ENCODE measurements at regions not wholly inside any gene's neighbourhood (a gene's known extent, or its start where the extent isn't known, plus 50 kb on each side); places are given as distances from the start of the nearest gene placed in this dataset.
A peak's percentile ranks its signal among the peaks of the same experiment; 100 is the strongest.

DNA sequence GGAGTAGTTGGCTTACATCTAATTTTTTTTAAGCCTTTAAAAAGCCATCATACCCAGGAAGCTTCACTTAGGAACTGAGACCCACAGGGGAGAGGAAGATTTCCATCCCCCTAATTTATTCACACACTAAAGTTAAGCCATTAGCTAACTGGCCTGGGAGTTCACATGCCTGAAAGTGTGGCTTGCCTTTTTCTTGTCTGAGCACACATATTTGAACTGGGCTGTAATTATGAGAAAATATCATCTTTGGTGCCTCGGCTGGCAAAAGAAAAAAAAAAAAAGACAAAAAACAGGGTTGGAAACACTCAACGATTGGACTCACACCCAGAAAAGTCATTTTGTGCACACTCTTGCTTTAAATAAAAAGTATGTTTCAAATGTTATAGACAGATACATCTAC, 847.3 kb downstream of the MAT2B start:
- no peak for DNase-seq

DNA sequence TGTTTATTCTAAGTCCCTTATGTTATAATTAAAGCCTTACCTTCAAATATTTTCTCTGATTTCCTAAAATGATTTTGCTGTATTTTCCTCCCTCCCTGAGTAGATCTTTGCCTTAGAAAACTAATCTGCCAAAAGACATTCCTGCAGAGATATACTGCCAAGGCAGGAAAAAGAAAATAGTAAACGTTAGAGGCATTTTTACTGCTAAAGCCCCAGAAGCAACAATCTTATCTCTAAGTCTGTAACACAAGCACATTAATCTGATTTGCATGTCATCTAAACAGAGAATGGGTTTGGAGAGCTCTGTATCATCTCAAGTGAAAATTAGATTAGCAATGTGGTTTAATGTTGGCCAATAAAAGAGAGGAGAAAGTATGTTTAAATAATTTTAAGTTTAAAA, 847.7 kb downstream of the MAT2B start:
- DNase-seq, result no peak

DNA sequence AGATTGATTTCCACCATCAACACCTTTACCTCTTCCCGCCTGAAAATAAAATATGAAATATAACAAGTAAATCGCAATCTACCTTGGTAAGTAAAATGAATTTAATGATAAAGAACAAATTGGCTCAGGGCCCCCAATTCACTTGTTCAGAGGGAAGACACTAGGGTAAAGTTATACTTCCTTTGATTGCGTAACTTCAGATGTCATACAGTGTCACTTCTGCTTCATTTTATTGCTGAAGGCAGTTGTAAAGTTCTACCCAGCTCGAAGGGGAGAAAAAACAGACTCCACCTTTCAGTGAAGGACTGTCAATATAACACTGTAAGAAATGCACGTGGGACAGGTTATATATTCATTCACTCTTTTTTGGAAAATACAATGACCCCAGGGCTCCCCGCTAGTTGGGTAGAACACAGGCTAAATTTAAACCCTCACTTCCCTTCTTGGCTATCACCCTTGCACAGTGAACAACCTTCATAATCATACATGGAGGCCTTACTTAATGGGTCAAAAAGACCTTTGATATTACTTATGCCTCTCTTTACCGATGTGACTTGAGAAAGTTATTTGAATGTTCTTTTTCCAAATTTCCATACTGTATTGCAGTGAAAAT, 848.8 kb downstream of the MAT2B start:
- DNase-seq, result no peak

DNA sequence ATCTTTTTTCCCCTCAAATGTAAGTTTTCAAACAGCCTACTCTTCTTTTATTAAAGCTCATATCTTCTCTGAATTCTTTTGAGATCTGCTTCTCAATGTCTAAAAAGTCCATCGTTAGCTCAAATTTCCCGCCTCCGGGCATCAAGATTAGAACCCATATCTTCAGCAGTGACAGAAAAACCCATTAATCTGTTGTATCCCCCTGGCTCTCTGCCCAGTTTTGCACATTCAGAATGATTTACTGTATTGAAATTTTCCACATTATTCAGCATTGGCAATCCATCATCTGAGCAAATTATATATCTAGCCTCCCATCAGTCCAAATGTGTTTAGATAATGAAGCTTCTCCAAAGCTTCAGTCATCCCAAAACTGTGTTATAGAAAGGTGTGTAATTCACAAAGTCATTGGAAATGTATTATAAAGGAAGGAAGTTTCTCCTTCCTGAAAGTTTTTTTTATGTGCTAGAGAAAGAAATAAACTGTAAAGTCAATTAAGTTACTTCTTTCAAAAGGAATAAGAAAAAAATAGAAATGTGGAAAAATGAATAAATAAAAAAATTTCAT, 849.9 kb downstream of the MAT2B start:
- DNase-seq, result no peak

DNA sequence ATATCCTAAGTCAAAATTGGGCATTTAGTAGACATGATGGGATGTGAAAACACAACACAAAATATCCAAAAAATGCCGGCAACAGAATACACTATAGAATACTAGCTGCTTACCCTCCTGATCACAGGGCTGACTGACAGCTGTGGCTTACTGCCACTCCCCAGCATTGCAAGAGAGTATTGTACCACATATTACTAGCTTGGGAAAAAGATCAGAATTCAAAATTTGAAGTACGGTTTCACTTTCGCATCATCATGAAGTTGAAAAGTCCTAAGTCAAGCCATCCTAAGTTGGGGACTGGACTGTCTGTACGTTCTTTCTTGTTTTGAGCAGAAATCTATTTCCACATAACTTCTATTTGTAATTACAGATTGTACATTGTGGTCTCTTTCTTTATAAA, 851.4 kb downstream of the MAT2B start:
- no peak for DNase-seq

DNA sequence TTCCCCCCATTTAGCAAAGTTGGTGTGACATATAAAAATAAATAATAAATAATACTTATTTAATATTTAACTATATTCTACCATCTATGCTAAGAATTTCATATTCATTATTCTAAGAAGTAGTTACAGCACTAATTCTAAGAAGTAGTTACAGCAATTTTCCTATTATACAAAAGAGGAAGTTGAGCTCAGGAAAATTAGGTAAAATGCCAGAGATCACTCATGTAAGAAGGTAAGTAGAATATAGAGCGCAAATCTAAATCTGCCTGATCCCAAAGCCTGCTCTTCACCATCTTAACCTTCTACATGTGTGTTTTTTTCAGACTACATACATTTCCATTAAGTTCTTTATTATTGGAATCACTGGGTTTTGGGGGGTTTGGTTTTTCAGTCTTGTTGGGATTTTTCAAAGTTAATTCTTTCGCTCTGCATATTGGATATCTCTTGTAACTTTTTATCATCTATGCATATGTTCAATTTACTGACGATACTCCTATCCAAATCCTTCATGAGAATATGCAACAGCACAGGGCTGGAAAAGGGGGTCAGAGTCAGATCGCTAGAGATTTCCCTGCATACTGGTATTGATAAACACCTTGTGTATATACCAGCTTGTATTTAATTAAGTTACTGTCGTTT, 852.1 kb downstream of the MAT2B start:
- no peak for DNase-seq

DNA sequence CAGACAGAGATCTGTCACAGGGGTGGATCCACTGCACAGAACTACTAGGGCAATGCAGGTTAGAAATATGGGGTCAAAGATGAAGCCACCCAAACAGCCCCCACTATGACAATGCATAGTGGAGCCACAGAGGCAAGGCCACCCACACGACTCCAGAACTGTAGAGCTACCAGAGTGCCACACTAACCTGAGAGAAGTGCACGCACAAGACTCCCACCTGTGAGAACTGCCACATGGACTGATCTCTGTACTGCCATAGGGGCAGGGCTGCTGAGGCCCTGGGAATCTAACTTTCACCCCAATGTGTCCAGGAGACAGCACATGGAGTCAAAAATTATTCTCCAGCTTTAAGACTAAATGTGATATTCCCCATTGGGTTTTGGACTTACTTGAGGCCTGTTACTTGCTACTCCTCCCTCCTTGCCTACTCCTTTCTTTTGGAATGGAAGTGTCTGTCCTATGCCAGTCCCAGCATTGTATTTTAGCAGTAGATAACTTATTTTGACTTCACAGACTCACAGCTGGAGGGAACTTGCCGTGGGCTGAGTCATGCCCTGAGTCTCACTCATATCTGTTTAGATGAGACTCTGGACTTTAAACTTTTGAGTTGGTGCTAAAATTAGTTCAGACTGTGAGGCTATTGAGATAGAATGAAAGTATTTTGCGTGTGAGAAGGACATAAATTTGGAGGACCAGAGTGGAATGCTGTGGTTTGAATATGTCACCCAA, 853.3 kb downstream of the MAT2B start:
- DNase-seq, result no peak

DNA sequence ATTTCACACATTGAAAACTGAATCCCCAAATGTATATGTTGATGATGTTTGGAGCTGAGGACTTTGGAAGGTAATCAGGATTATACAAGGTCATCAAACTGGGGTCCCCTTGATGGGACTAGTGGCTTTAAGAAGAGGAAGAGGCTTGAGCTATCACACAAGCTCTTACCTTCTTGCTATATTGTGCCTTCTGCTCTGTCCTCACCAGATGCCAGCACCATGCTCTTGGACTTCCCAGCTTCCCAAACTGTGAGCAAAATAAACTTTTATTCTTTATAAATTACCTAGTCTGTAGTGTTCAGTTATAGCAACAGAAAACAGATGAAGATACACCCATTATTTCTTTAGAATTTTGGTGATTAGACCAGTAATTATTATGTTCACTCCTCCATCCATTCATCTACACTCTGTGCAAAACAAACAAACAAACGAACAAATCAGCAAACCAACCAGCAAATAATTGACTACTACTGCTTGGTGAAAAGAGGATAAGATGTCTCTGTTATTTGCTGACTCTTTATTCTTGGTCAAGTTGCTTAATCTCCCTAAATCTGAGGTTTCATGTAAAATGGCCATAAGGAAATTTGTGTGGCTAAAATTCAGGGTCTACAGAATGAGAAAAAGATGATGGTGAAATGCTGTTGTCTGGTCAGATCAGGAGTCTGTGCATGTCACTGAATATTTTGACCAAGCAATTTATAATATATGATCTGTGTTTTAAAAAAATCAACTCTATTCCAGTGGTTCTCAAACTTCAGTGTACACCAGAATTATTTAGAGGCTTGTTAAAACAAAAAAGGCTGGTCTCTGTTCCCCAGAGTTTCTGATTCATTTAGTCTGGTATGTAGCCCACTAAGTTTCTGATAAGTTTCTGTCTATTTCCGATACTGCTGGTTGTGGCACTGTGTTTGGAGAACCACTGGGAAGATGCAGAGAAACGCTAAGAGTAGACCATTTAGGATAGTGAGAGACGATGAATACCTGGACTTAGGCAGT, 854.1 kb downstream of the MAT2B start:
- DNase-seq, result no peak

DNA sequence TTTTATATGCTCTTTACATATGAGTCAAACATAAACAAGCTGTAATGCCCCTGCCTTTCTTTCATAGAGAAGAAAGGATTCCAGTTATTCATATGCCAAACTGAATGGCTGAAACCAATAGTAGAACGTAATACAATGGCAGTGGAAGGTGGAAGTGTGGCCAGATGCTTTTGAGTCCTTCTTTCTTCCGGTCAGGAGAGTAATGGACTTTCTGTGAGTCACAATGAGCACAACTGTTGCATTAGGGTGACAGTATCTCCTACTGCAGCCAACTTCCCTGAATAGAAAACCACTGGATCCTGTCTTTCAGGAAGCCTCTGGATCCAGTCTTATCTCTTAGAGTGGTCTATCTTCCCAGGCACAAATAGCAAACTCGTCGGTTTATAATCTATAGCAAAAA, 855.2 kb downstream of the MAT2B start:
- no peak for DNase-seq

DNA sequence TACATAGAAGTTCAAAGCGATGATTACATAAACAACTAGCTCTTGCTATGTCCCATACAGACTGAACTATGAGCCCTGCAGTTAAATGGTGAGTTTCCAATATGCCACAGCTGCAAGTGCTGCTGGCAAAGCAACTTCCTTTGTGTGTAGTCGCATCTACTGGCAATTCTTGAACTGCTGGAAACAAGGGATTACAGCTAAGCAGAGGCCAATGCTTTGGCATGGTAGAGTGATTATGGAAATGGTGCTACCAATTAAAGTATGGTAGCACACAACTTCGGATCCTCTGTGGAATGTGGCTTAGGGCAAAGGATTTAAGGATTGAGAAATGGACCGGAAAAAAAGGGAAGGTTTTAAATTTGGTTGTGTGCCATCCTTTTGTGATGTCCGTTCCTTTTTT, 856.6 kb downstream of the MAT2B start:
- DNase-seq, result peak; percentile 57

DNA sequence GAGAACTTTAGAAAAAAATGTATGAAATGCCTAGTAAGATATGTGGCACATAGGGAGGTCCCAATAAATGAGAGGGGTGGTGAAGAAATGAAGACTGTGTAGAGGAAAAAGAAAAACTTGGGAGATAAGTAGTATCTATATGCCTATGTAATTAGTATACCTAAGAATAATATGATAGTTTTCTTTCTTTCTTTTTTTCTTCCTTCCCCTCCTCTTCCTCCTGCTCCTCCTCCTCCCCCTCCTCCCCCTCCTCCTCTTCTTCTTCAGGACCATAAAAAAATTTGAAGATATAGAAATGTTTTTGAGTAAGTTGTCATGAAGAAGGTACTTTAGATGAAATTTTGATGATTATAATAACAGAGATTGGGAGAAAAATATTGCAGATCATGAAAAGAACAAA, 857.4 kb downstream of the MAT2B start:
- no peak for DNase-seq

DNA sequence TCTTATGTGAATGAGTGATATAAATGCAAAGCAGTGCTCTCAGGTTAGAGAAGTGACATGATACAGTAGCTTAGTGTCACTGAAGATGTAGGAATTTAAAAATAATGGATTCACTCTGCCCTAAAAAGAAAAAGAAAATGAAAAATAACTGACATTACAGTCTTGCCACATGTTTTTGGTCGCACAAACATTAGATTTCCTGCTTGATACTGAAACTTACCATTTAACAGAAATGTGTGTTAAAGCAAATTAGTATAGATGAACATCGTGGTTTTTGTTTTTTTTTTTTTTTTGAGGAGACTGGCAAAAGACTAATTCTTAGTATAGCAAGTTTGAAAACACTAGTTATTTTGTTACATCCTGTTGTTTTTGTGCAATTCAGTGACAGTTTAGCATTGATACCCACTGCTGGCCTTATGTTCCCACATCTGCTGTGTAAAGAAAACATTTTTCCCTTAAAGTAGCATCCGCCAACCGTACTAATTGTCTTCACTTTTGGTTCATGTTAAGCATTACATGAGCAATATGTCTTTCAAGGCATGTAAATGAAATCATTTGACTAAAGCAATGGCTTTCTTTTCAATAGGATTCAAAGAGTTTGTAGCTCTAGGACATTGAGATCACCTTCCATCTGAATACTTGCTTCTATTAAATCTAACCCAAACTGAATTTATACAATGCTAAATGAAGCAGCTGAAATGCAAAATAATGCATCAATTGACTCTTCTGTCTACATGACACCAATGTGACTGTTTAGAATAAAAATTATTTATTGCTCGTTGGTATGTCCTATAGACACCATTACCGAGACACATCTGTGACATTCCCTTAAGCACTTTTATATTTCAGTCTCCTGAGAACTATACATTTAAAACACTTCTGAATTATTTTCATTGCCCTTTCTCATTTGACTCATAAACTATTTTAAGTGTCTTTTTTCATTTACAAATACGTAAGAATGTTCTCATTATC, 859.1 kb downstream of the MAT2B start:
- DNase-seq, result no peak

DNA sequence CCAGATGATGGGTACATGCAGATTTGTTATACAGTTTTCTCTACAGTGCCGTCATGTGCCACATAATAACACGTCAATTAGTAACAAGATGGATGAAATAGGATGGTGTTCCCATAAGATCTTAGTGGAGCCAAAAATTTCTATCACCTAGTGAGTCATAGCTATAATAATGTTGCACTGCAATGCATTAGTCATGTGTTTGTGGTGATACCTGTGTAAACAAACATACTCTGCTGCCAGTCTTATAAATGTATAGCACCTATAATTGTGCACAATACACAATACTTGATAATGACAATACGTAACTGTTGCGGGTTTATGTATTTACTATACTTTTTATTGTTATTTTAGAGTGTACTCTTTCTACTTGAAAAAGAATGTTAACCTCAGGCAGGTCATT, 865.4 kb downstream of the MAT2B start:
- no peak for DNase-seq

DNA sequence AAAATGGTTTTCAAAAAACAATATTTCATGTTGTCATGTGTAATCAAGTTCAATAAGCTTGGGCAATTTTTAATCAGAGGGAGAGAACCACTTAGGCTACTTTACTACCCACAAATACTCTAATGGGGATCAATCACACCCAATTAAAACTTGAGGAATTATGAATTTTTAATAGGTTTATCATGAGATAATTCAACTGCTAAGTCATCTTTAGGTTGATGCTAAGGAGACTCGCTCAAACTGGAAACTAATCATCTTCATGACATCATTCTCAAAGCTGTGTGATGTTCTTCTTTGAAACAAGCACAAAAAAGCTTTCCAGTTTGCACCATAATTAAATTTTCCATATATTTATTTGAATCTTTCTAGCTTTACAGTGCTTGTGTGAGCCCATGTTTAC, 867.5 kb downstream of the MAT2B start:
- DNase-seq, result no peak

DNA sequence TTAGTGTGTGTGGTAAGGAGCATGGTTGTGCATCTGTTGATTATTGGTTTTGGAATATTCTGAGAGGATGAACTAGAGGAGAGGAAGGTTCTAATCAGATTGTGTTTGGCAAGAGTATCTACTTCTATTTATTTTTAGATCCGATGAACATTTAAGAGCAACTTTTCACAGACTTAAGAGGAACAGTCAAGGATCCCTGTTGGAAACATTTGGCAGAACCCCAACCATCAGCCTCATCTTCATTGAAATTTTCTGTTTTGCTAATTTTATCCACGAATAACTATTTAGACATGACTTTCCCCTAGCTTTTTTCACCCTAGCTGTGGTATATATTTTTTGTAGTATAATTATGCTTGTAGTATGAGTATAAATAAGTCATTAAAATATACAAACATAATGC, 868.5 kb downstream of the MAT2B start:
- peak; percentile 15 for DNase-seq

DNA sequence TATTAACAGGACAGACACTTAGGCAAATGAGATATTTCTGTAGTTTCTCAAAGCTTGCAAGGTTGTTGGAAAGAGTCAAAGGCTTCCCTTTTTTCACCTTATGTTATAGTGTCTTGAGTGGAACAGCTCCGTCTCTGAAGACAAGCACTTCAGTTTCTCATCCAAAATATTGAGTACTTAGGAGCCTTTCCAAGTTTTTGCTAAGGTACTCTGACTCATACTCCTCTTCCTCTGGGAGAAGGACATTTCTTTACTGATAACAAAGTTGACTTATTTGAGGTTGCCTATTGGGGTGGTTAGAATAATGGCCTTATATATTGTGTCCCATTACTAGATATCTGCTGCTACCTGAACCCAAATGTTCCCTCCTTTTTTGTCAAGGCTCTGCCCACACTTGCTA, 869.6 kb downstream of the MAT2B start:
- DNase-seq, result no peak

DNA sequence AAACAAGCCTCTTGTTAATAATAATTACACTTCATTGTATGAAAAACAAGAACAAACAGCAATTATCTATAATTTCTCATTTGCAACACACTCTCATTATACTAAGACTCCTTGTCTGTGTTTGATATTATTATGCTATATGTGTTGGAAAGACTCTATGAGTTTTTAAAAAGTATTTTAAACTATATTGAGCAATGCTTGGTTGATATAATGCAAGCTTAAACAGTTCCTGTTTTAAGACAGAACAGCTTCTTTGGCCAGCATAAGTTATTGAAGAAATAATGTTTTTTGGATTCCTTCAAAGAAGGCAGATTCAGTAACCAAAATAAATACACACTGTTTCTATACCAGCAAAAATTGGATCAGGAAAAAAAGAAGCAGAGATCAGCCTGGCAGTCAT, 871.4 kb downstream of the MAT2B start:
- DNase-seq, result no peak

DNA sequence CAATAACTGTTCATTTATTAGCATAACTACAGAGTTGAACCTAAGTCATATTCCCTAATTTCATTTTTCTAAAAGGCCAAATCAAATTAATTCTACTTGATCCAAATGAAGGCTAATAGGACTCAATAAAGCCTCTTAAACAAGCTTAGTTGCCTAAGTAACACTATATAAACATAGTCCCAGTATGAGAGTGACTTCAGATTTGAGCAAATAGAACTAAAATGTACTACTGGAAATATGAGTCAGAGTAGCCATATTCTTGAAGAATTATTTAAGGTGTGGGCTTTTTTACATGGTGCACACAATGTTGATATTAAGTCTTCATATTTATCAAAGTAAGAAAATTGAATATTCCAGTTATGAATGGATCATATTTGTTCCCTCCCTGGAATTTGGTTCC, 872.3 kb downstream of the MAT2B start:
- DNase-seq, result no peak

DNA sequence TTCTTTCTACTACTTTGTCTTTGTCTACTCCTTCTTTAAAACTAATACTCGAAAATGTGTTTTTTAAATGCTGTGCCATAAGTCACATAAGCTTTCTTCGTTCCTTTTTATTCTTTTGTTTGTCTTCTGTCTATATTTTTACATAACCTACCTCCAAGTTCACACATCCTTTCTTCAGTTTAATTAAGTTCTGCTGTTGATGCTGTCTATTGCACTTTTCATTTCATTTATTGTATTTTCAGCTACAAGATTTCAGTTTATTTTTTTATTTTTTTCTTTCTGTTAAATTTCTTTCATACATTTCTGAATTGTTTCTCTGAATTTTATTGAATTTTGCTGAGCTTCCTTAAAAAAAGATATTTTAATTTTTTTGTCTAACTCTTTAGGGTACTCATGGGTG, 878.2 kb downstream of the MAT2B start:
- no peak for DNase-seq

DNA sequence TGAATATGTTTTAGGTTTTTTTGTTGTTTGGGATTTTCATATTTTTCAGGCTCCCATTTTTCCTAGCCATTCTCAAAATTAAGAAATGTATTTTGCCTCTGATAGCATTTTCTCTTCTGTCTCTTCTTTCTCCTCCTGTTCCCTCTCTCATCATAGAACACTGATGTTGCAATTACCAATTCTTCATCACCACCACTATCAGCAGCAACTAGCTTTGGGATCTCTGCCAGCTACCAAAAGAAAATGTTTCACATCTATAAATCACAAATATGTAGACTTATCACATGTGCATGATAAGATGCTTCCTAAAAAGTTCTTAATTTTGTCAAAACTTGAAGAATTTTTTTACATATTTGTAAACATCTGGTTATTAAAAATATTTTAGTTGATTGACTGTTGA, 887.1 kb downstream of the MAT2B start:
- no peak for DNase-seq

DNA sequence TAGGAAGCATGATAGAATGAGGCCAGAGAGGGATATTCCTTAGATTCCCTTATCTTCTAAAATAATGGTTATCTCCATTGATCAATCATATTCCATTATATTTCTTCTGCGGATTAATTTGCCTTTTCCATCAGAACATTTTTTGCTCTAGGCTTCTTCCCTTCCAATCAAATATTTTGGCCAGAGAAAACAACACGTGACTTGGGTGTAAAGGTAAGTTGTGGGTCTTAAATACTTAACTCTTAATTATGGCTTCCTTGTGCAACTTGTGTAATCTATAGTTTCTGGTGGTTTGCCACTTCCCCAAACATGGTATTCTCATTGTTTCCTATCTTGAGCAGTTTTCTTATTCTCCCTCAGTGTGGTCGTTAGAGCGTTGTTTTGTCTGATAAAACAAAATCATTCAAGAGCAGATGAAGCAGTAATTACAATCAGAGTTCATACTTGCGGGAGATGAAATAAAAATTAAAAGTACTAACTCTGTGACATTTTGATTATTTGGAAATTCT, 889.3 kb downstream of the MAT2B start:
- DNase-seq, result no peak
